ENCODE measurements at regions not wholly inside any gene's neighbourhood (a gene's known extent, or its start where the extent isn't known, plus 50 kb on each side); places are given as distances from the start of the nearest gene placed in this dataset.
"Not testable (repeated sequence)": the region's sequence is repeated elsewhere in the genome, so short reads cannot be mapped to it uniquely, and the experiment has no call there.

GRCh38 chr4:11860996-11861395, 432.3 kb upstream of the HS3ST1 start:
- POLR2A ChIA-PET = no interaction called here
- CTCF ChIA-PET = no interaction called here

- ChIA-PET POLR2A (no interaction called here), CTCF (no interaction called here)
Measured at GRCh38 chr4:11857881-11858280, 429.2 kb upstream of the HS3ST1 start.

GRCh38 chr4:11847167-11847566, 418.5 kb upstream of the HS3ST1 start:
- CTCF ChIA-PET = no interaction called here
- POLR2A ChIA-PET = no interaction called here

GRCh38 chr4:11843927-11844326, 415.2 kb upstream of the HS3ST1 start:
- ChIA-PET CTCF (no interaction called here), POLR2A (no interaction called here)

- CTCF ChIA-PET = no interaction called here
- POLR2A ChIA-PET = no interaction called here
Measured at GRCh38 chr4:11843340-11843739, 414.6 kb upstream of the HS3ST1 start.

GRCh38 chr4:11842620-11843263, 414.0 kb upstream of the HS3ST1 start:
- CTCF ChIA-PET = no interaction called here
- POLR2A ChIA-PET = no interaction called here

- POLR2A ChIA-PET = no interaction called here
- CTCF ChIA-PET = no interaction called here
Measured at GRCh38 chr4:11839889-11840288, 411.2 kb upstream of the HS3ST1 start.

GRCh38 chr4:11831739-11832138, 403.0 kb upstream of the HS3ST1 start:
- POLR2A ChIA-PET = no interaction called here
- CTCF ChIA-PET = no interaction called here

- POLR2A ChIA-PET = no interaction called here
- CTCF ChIA-PET = no interaction called here
Measured at GRCh38 chr4:11824566-11824965, 395.9 kb upstream of the HS3ST1 start.

- POLR2A ChIA-PET = interaction anchor here (0.6 kb wide), 1 partner anchor 8 kb away, joined by 3 read pairs; no protein-coding TSS in a partner anchor
- CTCF ChIA-PET = no interaction called here
Measured at GRCh38 chr4:11821772-11822430, 393.2 kb upstream of the HS3ST1 start.

- POLR2A ChIA-PET = no interaction called here
- CTCF ChIA-PET = no interaction called here
Measured at GRCh38 chr4:11817088-11817487, 388.4 kb upstream of the HS3ST1 start.

- ChIA-PET CTCF (no interaction called here), POLR2A (no interaction called here)
Measured at GRCh38 chr4:11814758-11815157, 386.1 kb upstream of the HS3ST1 start.

- ChIA-PET CTCF (no interaction called here), POLR2A (no interaction called here)
Measured at GRCh38 chr4:11813951-11814446, 385.3 kb upstream of the HS3ST1 start.

- POLR2A ChIA-PET, CTCF ChIA-PET: not testable (repeated sequence)
Measured at GRCh38 chr4:11811521-11811920, 382.8 kb upstream of the HS3ST1 start.

- ChIA-PET POLR2A (no interaction called here), CTCF (no interaction called here)
Measured at GRCh38 chr4:11805842-11806241, 377.1 kb upstream of the HS3ST1 start.

GRCh38 chr4:11801466-11802446, 373.1 kb upstream of the HS3ST1 start:
- ChIA-PET POLR2A (no interaction called here), CTCF (no interaction called here)

- ChIA-PET CTCF (no interaction called here), POLR2A (no interaction called here)
Measured at GRCh38 chr4:11799196-11799595, 370.5 kb upstream of the HS3ST1 start.

GRCh38 chr4:11791797-11792196, 363.1 kb upstream of the HS3ST1 start:
- POLR2A ChIA-PET = no interaction called here
- CTCF ChIA-PET = no interaction called here

GRCh38 chr4:11790230-11790629, 361.5 kb upstream of the HS3ST1 start:
- ChIA-PET CTCF (no interaction called here), POLR2A (no interaction called here)

GRCh38 chr4:11783588-11783987, 354.9 kb upstream of the HS3ST1 start:
- ChIA-PET CTCF (no interaction called here), POLR2A (no interaction called here)

- ChIA-PET CTCF (no interaction called here), POLR2A (no interaction called here)
Measured at GRCh38 chr4:11782859-11783258, 354.2 kb upstream of the HS3ST1 start.

All from activated CD8-positive, alpha-beta memory T cell treated with anti-CD3 and anti-CD28 coated beads for 36 hours (primary cell).